GM12878 (cell line): ENCODE measurements at regions not wholly inside any gene's neighbourhood (a gene's known extent, or its start where the extent isn't known, plus 50 kb on each side); places are given as distances from the start of the nearest gene placed in this dataset.

ENCODE experiments used
- ATAC-seq: fragments of 200-7000 bp; cut with Tn5 transposase; 3 replicates; pipeline ENCODE4 v1.9.1; 2020; ENCODE audit warnings: mild to moderate bottlenecking, moderate library complexity
- BruUV-seq: library from RNA; stranded (reverse); fragments of 400-500 nt; replicated peaks from 2 replicates; lab custom pipeline; 2021; lab: Mats Ljungman, UMichigan
- CTCF ChIA-PET: fragments of 300-600 bp; sonication (Branson Sonifier 250); formaldehyde crosslinking; extraction: SDS; loops from one replicate; lab custom pipeline; 2021; ENCODE audit warnings: inconsistent platforms; lab: Yijun Ruan, JAX
- POLR2A ChIA-PET: fragments of 350-600 bp; formaldehyde crosslinking; extraction: SDS; loops from one replicate; lab custom pipeline; 2021; ENCODE audit warnings: inconsistent platforms; lab: Charles Lee
- RAD21 ChIA-PET: fragments of 300-600 bp; sonication (Branson Sonifier 250); formaldehyde crosslinking; loops from one replicate; lab custom pipeline; 2023; ENCODE audit warnings: antibody characterized with exemption; ENCODE audit not compliant: unreplicated experiment; lab: Charles Lee
- SMC1A ChIA-PET: fragments of 300-600 bp; sonication (Branson Sonifier 250); formaldehyde crosslinking; loops from one replicate; lab custom pipeline; 2023; ENCODE audit not compliant: unreplicated experiment, uncharacterized antibody; lab: Charles Lee
- DNase-seq: peaks from one replicate; pipeline ENCODE4 v3.0.0-alpha.2; 2011; ENCODE audit warnings: low read depth, low spot score
- FAIRE-seq: peaks from 3 replicates; lab custom pipeline; 2011; peaks lifted over from hg19 to GRCh38; lab: Jason Lieb, UNC
- H2AFZ ChIP-seq: 2 replicates; pipeline ENCODE4 v1.6.0; 2011; ENCODE audit warnings: low read depth, low read length, control low read depth; ENCODE audit not compliant: control insufficient read depth
- H3K27ac ChIP-seq: 2 replicates; pipeline ENCODE4 v1.5.1; 2011; ENCODE audit warnings: control low read depth; ENCODE audit not compliant: control insufficient read depth, insufficient read depth
- H3K27me3 ChIP-seq, 2 experiments: replicated peaks in 1 of 2; 2 replicates each; pipeline versions ENCODE4 v1.6.0 to v1.6.1; 2011; ENCODE audit warnings: low read length in 1 of 2; ENCODE audit not compliant: control insufficient read depth in 2 of 2, insufficient read depth in 2 of 2
- H3K36me3 ChIP-seq, 2 experiments: 2 replicates each; pipeline ENCODE4 v1.5.1; 2011; ENCODE audit warnings: low read length in 1 of 2; ENCODE audit not compliant: control insufficient read depth in 2 of 2, insufficient read depth in 2 of 2
- H3K4me1 ChIP-seq: 2 replicates; pipeline ENCODE4 v1.6.1; 2011; ENCODE audit warnings: mild to moderate bottlenecking, low read length, moderate library complexity, mixed read lengths; ENCODE audit not compliant: control insufficient read depth, insufficient read depth
- H3K4me2 ChIP-seq: 2 replicates; pipeline ENCODE4 v1.6.0; 2011; ENCODE audit warnings: control low read depth; ENCODE audit not compliant: control insufficient read depth, insufficient read depth
- H3K4me3 ChIP-seq: fragments of 200-600 bp; sonication (generic); 2 replicates; pipeline ENCODE4 v1.5.1; 2016
- H3K79me2 ChIP-seq: 2 replicates; pipeline ENCODE4 v1.6.0; 2011; ENCODE audit warnings: low read length; ENCODE audit not compliant: control insufficient read depth, insufficient read depth
- H3K9ac ChIP-seq: 2 replicates; pipeline ENCODE4 v1.8.0; 2011; ENCODE audit warnings: low read length, control low read depth, mixed read lengths; ENCODE audit not compliant: control insufficient read depth, insufficient read depth
- H3K9me3 ChIP-seq: replicated peaks from 3 replicates; pipeline ENCODE4 v1.5.1; 2011; ENCODE audit warnings: mild to moderate bottlenecking, low read length; ENCODE audit not compliant: control insufficient read depth, insufficient read depth
- H4K20me1 ChIP-seq: 2 replicates; pipeline ENCODE4 v1.6.0; 2011; ENCODE audit not compliant: control insufficient read depth, insufficient read depth
- CBFB ChIP-seq: IDR thresholded peaks from 2 replicates; pipeline ENCODE4 v1.6.1; 2016; ENCODE audit warnings: antibody characterized with exemption, low read depth
- CREM ChIP-seq: IDR thresholded peaks from 2 replicates; pipeline ENCODE4 v1.6.1; 2014; ENCODE audit warnings: antibody characterized with exemption, low read depth
- FOXK2 ChIP-seq: fragments of 450-650 bp; IDR thresholded peaks from 2 replicates; pipeline ENCODE4 v1.6.1; 2017; ENCODE audit warnings: mild to moderate bottlenecking, moderate library complexity
- FOXM1 ChIP-seq: IDR thresholded peaks from 2 replicates; pipeline ENCODE4 v1.6.1; 2012; ENCODE audit warnings: low read depth, mild to moderate bottlenecking, inconsistent platforms, low read length, moderate library complexity
- GATAD2B ChIP-seq: fragments of 450-650 bp; conservative IDR thresholded peaks from 2 replicates; pipeline ENCODE4 v1.6.1; 2017; ENCODE audit warnings: low read depth, mild to moderate bottlenecking, moderate library complexity
- KDM1A ChIP-seq: fragments of 200-600 bp; sonication (generic); IDR thresholded peaks from 2 replicates; pipeline ENCODE4 v1.6.1; 2016; ENCODE audit warnings: borderline replicate concordance
- NR2C1 ChIP-seq: fragments of 450-650 bp; IDR thresholded peaks from 2 replicates; pipeline ENCODE4 v1.6.1; 2017; ENCODE audit warnings: antibody characterized with exemption, mild to moderate bottlenecking, moderate library complexity
- PAX5 ChIP-seq: IDR thresholded peaks from 2 replicates; pipeline ENCODE4 v1.6.1; 2011; ENCODE audit warnings: low read depth, low read length, borderline replicate concordance
- RUNX3 ChIP-seq: IDR thresholded peaks from 2 replicates; pipeline ENCODE4 v1.6.1; 2012; ENCODE audit warnings: low read length, inconsistent platforms
- SP1 ChIP-seq: IDR thresholded peaks from one replicate; pipeline ENCODE4 v1.6.1; 2011; ENCODE audit warnings: low read depth, low read length
- SREBF1 ChIP-seq: IDR thresholded peaks from 2 replicates; pipeline ENCODE4 v1.6.1; 2012; ENCODE audit warnings: mild to moderate bottlenecking, low read length
- USF1 ChIP-seq: IDR thresholded peaks from 2 replicates; pipeline ENCODE4 v1.6.1; 2011; ENCODE audit warnings: borderline replicate concordance, low read depth, mild to moderate bottlenecking, moderate library complexity, mixed read lengths, low read length; ENCODE audit not compliant: insufficient read depth; ENCODE audit errors: extremely low read length
- WRNIP1 ChIP-seq: IDR thresholded peaks from 2 replicates; pipeline ENCODE4 v1.6.1; 2011; ENCODE audit warnings: low read depth, low read length, improper control_type of control experiment, borderline replicate concordance
- ZNF217 ChIP-seq: fragments of 450-650 bp; IDR thresholded peaks from 2 replicates; pipeline ENCODE4 v1.6.1; 2017; ENCODE audit warnings: antibody characterized with exemption, mild to moderate bottlenecking
- ZNF622 ChIP-seq: fragments of 450-650 bp; IDR thresholded peaks from 2 replicates; pipeline ENCODE4 v1.6.1; 2017; ENCODE audit warnings: mild to moderate bottlenecking, inconsistent platforms
- WGBS: methylation state at CpG from one replicate; pipeline ENCODE4 v1.1.6; 2016; ENCODE audit warnings: low lambda C conversion rate; ENCODE audit not compliant: insufficient replicate concordance, insufficient coverage; ENCODE audit errors: missing lambda C conversion rate; 5-methylcytosine and 5-hydroxymethylcytosine counted together
- in situ Hi-C: fragments of 300-500 bp; cut with MboI; formaldehyde crosslinking; loops from 9 replicates; pipeline ENCODE4 v1.14.3; 2018; ENCODE audit warnings: mixed read lengths
- intact Hi-C: fragments of 100-400 bp; cut with micrococcal nuclease; formaldehyde crosslinking; loops from one replicate; pipeline ENCODE4 v1.14.2; 2022; ENCODE audit not compliant: unreplicated experiment
- TF ChIP-seq, protein P1 (sequence below): IDR thresholded peaks from 2 replicates; pipeline ENCODE4 v1.6.1; 2012; ENCODE audit warnings: low read depth, low read length, improper control_type of control experiment

- intact Hi-C loops, result loop anchor here (5.0 kb wide), 1 partner anchor 322 kb away; no protein-coding TSS in a partner anchor
These were observed 400.4 kb downstream of the CDC14C start for GRCh38 chr7:49324707-49325106.

More at GRCh38 chr7:49324707-49325106, 400.4 kb downstream of the CDC14C start:
- no TSS peak for BruUV-seq
- no peaks in the 10 kb centered on the region for H3K27me3 ChIP-seq
- DNase-seq (no peak), ATAC-seq (peak; percentile 22; the same call in 2 of the 3 replicates), FAIRE-seq (no peak)
- peaks cover 4% of the 10 kb centered on the region for H3K4me1 ChIP-seq
- no peaks in the 10 kb centered on the region for H3K79me2 ChIP-seq
- H3K9ac ChIP-seq, result no peak overlapping the region
- no peak overlapping the region for H3K4me3 ChIP-seq
- RAD21 ChIA-PET, result no interaction called here
- 0 out of 2 replicates have a peak overlapping the region, but pooled peaks have one; percentile 1 for H2AFZ ChIP-seq
- in situ Hi-C loops, result no loop called here
- SMC1A ChIA-PET, result interaction anchor here (0.7 to 1.3 kb wide), 2 partner anchors 15 to 49 kb away, joined by 3 read pairs; no protein-coding TSS in a partner anchor
- no peaks in the 10 kb centered on the region for H3K36me3 ChIP-seq
- POLR2A ChIA-PET, result no interaction called here
- H3K27ac ChIP-seq, result no peak overlapping the region
- H3K4me2 ChIP-seq, result 0 out of 2 replicates have a peak overlapping the region, but pooled peaks have one; percentile 17
- no peaks in the 10 kb centered on the region for H3K9me3 ChIP-seq
- 0% methylated on average over 1 of the region's 1 CpG for WGBS
- CTCF ChIA-PET, result interaction anchor here (0.7 kb wide), 1 partner anchor 180 kb away, joined by 3 read pairs; no protein-coding TSS in a partner anchor
- no peaks in the 10 kb centered on the region for H4K20me1 ChIP-seq
- TF ChIP-seq, protein P1, sequence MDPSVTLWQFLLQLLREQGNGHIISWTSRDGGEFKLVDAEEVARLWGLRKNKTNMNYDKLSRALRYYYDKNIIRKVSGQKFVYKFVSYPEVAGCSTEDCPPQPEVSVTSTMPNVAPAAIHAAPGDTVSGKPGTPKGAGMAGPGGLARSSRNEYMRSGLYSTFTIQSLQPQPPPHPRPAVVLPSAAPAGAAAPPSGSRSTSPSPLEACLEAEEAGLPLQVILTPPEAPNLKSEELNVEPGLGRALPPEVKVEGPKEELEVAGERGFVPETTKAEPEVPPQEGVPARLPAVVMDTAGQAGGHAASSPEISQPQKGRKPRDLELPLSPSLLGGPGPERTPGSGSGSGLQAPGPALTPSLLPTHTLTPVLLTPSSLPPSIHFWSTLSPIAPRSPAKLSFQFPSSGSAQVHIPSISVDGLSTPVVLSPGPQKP, result no peak
- TF ChIP-seq NR2C1 (no peak), PAX5 (no peak), CREM (no peak), ZNF622 (no peak), FOXM1 (no peak), ZNF217 (no peak), WRNIP1 (no peak), RUNX3 (no peak), USF1 (no peak), SREBF1 (no peak), KDM1A (no peak), GATAD2B (no peak), SP1 (no peak), CBFB (no peak), FOXK2 (no peak)
